ENCODE measurements at regions not wholly inside any gene's neighbourhood (a gene's known extent, or its start where the extent isn't known, plus 50 kb on each side); places are given as distances from the start of the nearest gene placed in this dataset.

- no peak overlapping the region for H3K4ac ChIP-seq (ENCODE audit: low read depth, low read length)
- H3K9me3 Mint-ChIP-seq: peaks cover 0 to 2% of the 10 kb centered on the region in 2 experiments; a peak in 3 of 5 replicates
- peaks cover 16 to 28% of the 10 kb centered on the region in 2 experiments for H3K4me1 Mint-ChIP-seq
- no peaks in the 10 kb centered on the region for H3K79me1 ChIP-seq (ENCODE audit: insufficient read depth, low read depth, low read length, poor library complexity, severe bottlenecking)
- H3K27ac ChIP-seq (ENCODE audit: insufficient read length, low read depth, low read length): no peak overlapping the region
- no peak for DNase-seq
- H3K23ac ChIP-seq (ENCODE audit: insufficient read length, low read depth, low read length): no peak overlapping the region
- peaks cover 9% of the 10 kb centered on the region for H3K27me3 Mint-ChIP-seq (ENCODE audit: low read depth)
- no peaks in the 10 kb centered on the region for H3K79me2 ChIP-seq (ENCODE audit: insufficient read depth, low read length)
- H3K4me2 ChIP-seq (ENCODE audit: insufficient read depth, insufficient read length, low read length): no peak overlapping the region
- H2AFZ ChIP-seq (ENCODE audit: low read length): no peak overlapping the region
- H4K20me1 ChIP-seq (ENCODE audit: control insufficient read depth, insufficient read depth, insufficient read length): no peaks in the 10 kb centered on the region
- no peak overlapping the region for H3K27ac Mint-ChIP-seq
- no peak overlapping the region for H2BK15ac ChIP-seq (ENCODE audit: low read depth, low read length)
- H4K8ac ChIP-seq (replicated peaks; ENCODE audit: insufficient read length, low read depth, low read length): no peak overlapping the region
- H2BK120ac ChIP-seq (ENCODE audit: low read depth, low read length, poor library complexity, severe bottlenecking): no peak overlapping the region
- no peak overlapping the region for H2BK20ac ChIP-seq (ENCODE audit: low read depth, low read length, poor library complexity, severe bottlenecking)
- no peak overlapping the region for H3K14ac ChIP-seq (ENCODE audit: insufficient read depth, low read length)
- TF ChIP-seq CTCF (conservative IDR thresholded peaks at IDR 0.05): no peak
- no peak overlapping the region for H3K4me3 Mint-ChIP-seq
- H4K5ac ChIP-seq (ENCODE audit: insufficient read length, low read depth, low read length): no peak overlapping the region
- H2AK5ac ChIP-seq (ENCODE audit: insufficient read length, low read length): no peak overlapping the region
- H3K9me3 ChIP-seq (ENCODE audit: control insufficient read depth, low read depth, low read length): no peaks in the 10 kb centered on the region
- H3K36me3 Mint-ChIP-seq (ENCODE audit: insufficient read depth in 1 of 3, low read depth in 3 of 3): peaks cover 0 to 6% (median 0%) of the 10 kb centered on the region in 3 experiments; a peak in 3 of 7 replicates
- no CpG with 5 or more reads among the region's 1 CpG for whole genome bisulfite sequencing (ENCODE audit: extremely low coverage, insufficient read length, low lambda C conversion rate)
- H3K4me1 ChIP-seq (ENCODE audit: insufficient read depth, low read length): no peaks in the 10 kb centered on the region
- no peak overlapping the region for H3K18ac ChIP-seq (ENCODE audit: insufficient read length, low read depth, low read length)
- no peak overlapping the region for H2BK5ac ChIP-seq (ENCODE audit: insufficient read length, low read length)
- no peaks in the 10 kb centered on the region for H3K27me3 ChIP-seq (ENCODE audit: insufficient read depth, low read length)
- H3T11ph ChIP-seq (ENCODE audit: low read length): no peak overlapping the region
- H3K56ac ChIP-seq (ENCODE audit: insufficient read length, low read depth, low read length): no peak overlapping the region
- H2BK12ac ChIP-seq (ENCODE audit: insufficient read length, low read depth, low read length): no peak overlapping the region
- H4K91ac ChIP-seq (ENCODE audit: insufficient read length, low read depth, low read length): no peak overlapping the region
- H3K9ac ChIP-seq (ENCODE audit: extremely low read depth, insufficient read length, low read length): no peak overlapping the region
- no peaks in the 10 kb centered on the region for H3K23me2 ChIP-seq (ENCODE audit: insufficient read length, low read depth, low read length, poor library complexity, severe bottlenecking)
Measured at GRCh38 chr6:137560184-137560563, 66.0 kb upstream of the OLIG3 start.

Measured in H9 (cell line).